Peyer's patch (tissue), 4 donors: ENCODE measurements at regions not wholly inside any gene's neighbourhood (a gene's known extent, or its start where the extent isn't known, plus 50 kb on each side); places are given as distances from the start of the nearest gene placed in this dataset.

ENCODE experiments used
- CTCF ChIP-seq, 6 experiments: fragments of 450-650 bp in 4 of 6; fragments of 200-600 bp in 2 of 6; sonication (generic) in 1 of 6; IDR thresholded peaks; one replicate each; pipeline ENCODE4 v1.5.1; 2017 to 2019; ENCODE audit warnings: antibody characterized with exemption in 6 of 6, mild to moderate bottlenecking in 3 of 6, moderate library complexity in 1 of 6
- POLR2A ChIP-seq, 2 donors: fragments of 450-650 bp; IDR thresholded peaks; one replicate each; pipeline ENCODE4 v1.5.1; 2017; ENCODE audit warnings: antibody characterized with exemption in 2 of 2, mild to moderate bottlenecking in 2 of 2, moderate library complexity in 2 of 2

- TF ChIP-seq POLR2A (IDR thresholded peaks at IDR 0.05) (no peak), CTCF (IDR thresholded peaks at IDR 0.05) (no peak)
Observed at GRCh38 chr7:41012041-41012440, 690.8 kb downstream of the INHBA start.
